ENCODE measurements at regions not wholly inside any gene's neighbourhood (a gene's known extent, or its start where the extent isn't known, plus 50 kb on each side); places are given as distances from the start of the nearest gene placed in this dataset.

GRCh38 chrX:137483554-137483953, 82.4 kb upstream of the ZIC3 start:
- no peak for DNase-seq (ENCODE audit: low read depth)

GRCh38 chrX:137482136-137482535, 83.8 kb upstream of the ZIC3 start:
- no peak for DNase-seq (ENCODE audit: low read depth)

- DNase-seq (ENCODE audit: low read depth) = no peak
Measured at GRCh38 chrX:137479386-137479785, 86.5 kb upstream of the ZIC3 start.

GRCh38 chrX:137441711-137442110, 124.2 kb upstream of the ZIC3 start:
- DNase-seq (ENCODE audit: low read depth) = no peak

GRCh38 chrX:137432609-137433008, 133.3 kb upstream of the ZIC3 start:
- DNase-seq (ENCODE audit: low read depth) = no peak

- no peak for DNase-seq (ENCODE audit: low read depth)
Measured at GRCh38 chrX:137431693-137432488, 134.0 kb upstream of the ZIC3 start.

- no peak for DNase-seq (ENCODE audit: low read depth)
Measured at GRCh38 chrX:137430984-137431475, 134.9 kb upstream of the ZIC3 start.

- no peak for DNase-seq (ENCODE audit: low read depth)
Measured at GRCh38 chrX:137430301-137430700, 135.6 kb upstream of the ZIC3 start.

GRCh38 chrX:137428766-137429591, 136.9 kb upstream of the ZIC3 start:
- no peak for DNase-seq (ENCODE audit: low read depth)

- no peak for DNase-seq (ENCODE audit: low read depth)
Measured at GRCh38 chrX:137428221-137428661, 137.7 kb upstream of the ZIC3 start.

GRCh38 chrX:137427816-137428215, 138.1 kb upstream of the ZIC3 start:
- DNase-seq (ENCODE audit: low read depth) = no peak

- DNase-seq (ENCODE audit: low read depth) = no peak
Measured at GRCh38 chrX:137427426-137427778, 138.5 kb upstream of the ZIC3 start.

- DNase-seq (ENCODE audit: low read depth) = no peak
Measured at GRCh38 chrX:137426695-137427425, 139.1 kb upstream of the ZIC3 start.

GRCh38 chrX:137425986-137426385, 139.9 kb upstream of the ZIC3 start:
- DNase-seq (ENCODE audit: low read depth) = no peak

GRCh38 chrX:137425273-137425902, 140.5 kb upstream of the ZIC3 start:
- DNase-seq (ENCODE audit: low read depth) = no peak

GRCh38 chrX:137424679-137425078, 141.2 kb upstream of the ZIC3 start:
- DNase-seq (ENCODE audit: low read depth) = no peak

- no peak for DNase-seq (ENCODE audit: low read depth)
Measured at GRCh38 chrX:137423241-137423640, 142.7 kb upstream of the ZIC3 start.

GRCh38 chrX:137418086-137418485, 147.8 kb upstream of the ZIC3 start:
- no peak for DNase-seq (ENCODE audit: low read depth)

GRCh38 chrX:137413190-137413589, 152.7 kb upstream of the ZIC3 start:
- DNase-seq (ENCODE audit: low read depth) = no peak

GRCh38 chrX:137405449-137406140, 160.3 kb upstream of the ZIC3 start:
- DNase-seq (ENCODE audit: low read depth) = no peak

GRCh38 chrX:137401092-137401491, 164.8 kb upstream of the ZIC3 start:
- no peak for DNase-seq (ENCODE audit: low read depth)
